Ovary (tissue), 7 donors: ENCODE measurements at regions not wholly inside any gene's neighbourhood (a gene's known extent, or its start where the extent isn't known, plus 50 kb on each side); places are given as distances from the start of the nearest gene placed in this dataset.

Experiments used
- DNase-seq, 5 donors: peaks; one replicate each; pipeline ENCODE4 v3.0.0-alpha.2; 2019 to 2020
- H3K27ac ChIP-seq, 2 donors: fragments of 200-600 bp; one replicate each; pipeline versions ENCODE4 v1.5.1 to v1.8.0; 2019 to 2022
- H3K27me3 ChIP-seq: fragments of 200-600 bp; one replicate; pipeline ENCODE4 v1.8.0; 2022
- H3K36me3 ChIP-seq: fragments of 200-600 bp; sonication (generic); one replicate; pipeline ENCODE4 v1.5.1; 2019
- H3K4me1 ChIP-seq: one replicate; pipeline ENCODE4 v1.8.1; 2013; ENCODE audit warnings: mild to moderate bottlenecking, moderate library complexity; ENCODE audit not compliant: insufficient read depth
- H3K4me3 ChIP-seq: fragments of 200-600 bp; sonication (generic); one replicate; pipeline ENCODE4 v1.5.1; 2017
- H3K9me3 ChIP-seq, 2 donors: fragments of 200-600 bp in 1 of 2; sonication (generic) in 1 of 2; one replicate each; pipeline versions ENCODE4 v1.5.1 to v1.8.1; 2013 to 2019; ENCODE audit warnings: mild to moderate bottlenecking in 1 of 2, moderate library complexity in 1 of 2
- CTCF ChIP-seq, 3 donors: fragments of 450-650 bp in 2 of 3; fragments of 200-600 bp in 1 of 3; IDR thresholded peaks; one replicate each; pipeline versions ENCODE4 v1.5.1 to v1.8.0; 2016 to 2022; ENCODE audit warnings: antibody characterized with exemption in 3 of 3, mild to moderate bottlenecking in 1 of 3
- EP300 ChIP-seq: sonication (generic); formaldehyde crosslinking; IDR thresholded peaks from one replicate; pipeline ENCODE4 v1.6.1; 2017; ENCODE audit warnings: antibody characterized with exemption
- POLR2A ChIP-seq: fragments of 450-650 bp; IDR thresholded peaks from one replicate; pipeline ENCODE4 v1.6.1; 2017; ENCODE audit warnings: antibody characterized with exemption, mild to moderate bottlenecking, moderate library complexity
- WGBS, 3 donors: extraction: QIAGEN DNeasy Blood & Tissue Kit in 1 of 3; methylation state at CpG; one replicate each; pipeline versions ENCODE4 v1.1.5 to v1.1.7; 2013 to 2017; 5-methylcytosine and 5-hydroxymethylcytosine counted together
- intact Hi-C, 4 donors: fragments of 100-400 bp; cut with DNase I; formaldehyde crosslinking; loops; one replicate each; pipeline versions ENCODE4 v1.11.0 to v1.15.1; 2022 to 2023
- donor health status: DM: no; HTN: no; CAD: no; lungs with moderate emphysema.
- donor health status: DM: no; HTN: no; CAD: no.
- donor health status: Bipolar disorder and iron deficiency.
- donor health status: DM: no; HTN: no; CAD: no.
- donor health status: DM: yes; HTN: yes; CAD: no.

GRCh38 chr6:25219216-25219916 is 59.8 kb upstream of the CARMIL1 start:
- Histone ChIP-seq H3K9me3 (no peaks in the 10 kb centered on the region), H3K4me3 (no peak overlapping the region), H3K27me3 (no peaks in the 10 kb centered on the region), H3K27ac (no peak overlapping the region), H3K36me3 (no peaks in the 10 kb centered on the region), H3K4me1 (no peaks in the 10 kb centered on the region)
- TF ChIP-seq CTCF (IDR thresholded peaks at IDR 0.05) = no peak
- TF ChIP-seq EP300 = no peak
- no peak for TF ChIP-seq POLR2A
- WGBS, 3 donors = 0% methylated on average over 1 of the region's 1 CpG
- DNase-seq = no peak
- intact Hi-C loops = no loop called here

GRCh38 chr6:25219917-25220278 is 59.3 kb upstream of the CARMIL1 start:
- 64 to 75% (median 67%) methylated on average over 2 of the region's 2 CpGs for WGBS, 3 donors
- DNase-seq = no peak
- intact Hi-C loops = loop anchor here in 1 of 4 donors (10.0 kb wide), 1 partner anchor 495 kb away; no protein-coding TSS in a partner anchor
- H3K27ac ChIP-seq = no peak overlapping the region
- TF ChIP-seq POLR2A = no peak
- no peak for TF ChIP-seq CTCF (IDR thresholded peaks at IDR 0.05)
- no peak for TF ChIP-seq EP300
- no peaks in the 10 kb centered on the region for H3K27me3 ChIP-seq
- no peaks in the 10 kb centered on the region for H3K9me3 ChIP-seq
- H3K36me3 ChIP-seq = no peaks in the 10 kb centered on the region
- no peak overlapping the region for H3K4me3 ChIP-seq
- no peaks in the 10 kb centered on the region for H3K4me1 ChIP-seq

GRCh38 chr6:25220857-25221256 is 58.3 kb upstream of the CARMIL1 start:
- Histone ChIP-seq H3K4me3 (no peak overlapping the region), H3K9me3 (no peaks in the 10 kb centered on the region), H3K4me1 (no peaks in the 10 kb centered on the region), H3K27ac (no peak overlapping the region), H3K27me3 (no peaks in the 10 kb centered on the region), H3K36me3 (no peaks in the 10 kb centered on the region)
- 56 to 80% (median 73%) methylated on average over 1 of the region's 1 CpG for WGBS, 3 donors
- intact Hi-C loops = loop anchor here in 1 of 4 donors (10.0 kb wide), 1 partner anchor 494 kb away; no protein-coding TSS in a partner anchor
- TF ChIP-seq EP300 (no peak), POLR2A (no peak), CTCF (IDR thresholded peaks at IDR 0.05) (no peak)
- DNase-seq = no peak

- Histone ChIP-seq H3K9me3 (no peaks in the 10 kb centered on the region), H3K36me3 (no peaks in the 10 kb centered on the region), H3K27me3 (no peaks in the 10 kb centered on the region), H3K4me3 (no peak overlapping the region), H3K4me1 (no peaks in the 10 kb centered on the region), H3K27ac (no peak overlapping the region)
- no peak for DNase-seq
- intact Hi-C loops = loop anchor here in 1 of 4 donors (10.0 kb wide), 1 partner anchor 493 kb away; no protein-coding TSS in a partner anchor
- TF ChIP-seq CTCF (IDR thresholded peaks at IDR 0.05) = no peak
- TF ChIP-seq POLR2A = no peak
- no peak for TF ChIP-seq EP300
Measured at GRCh38 chr6:25222006-25222678, 57.0 kb upstream of the CARMIL1 start.
